ENCODE measurements at regions not wholly inside any gene's neighbourhood (a gene's known extent, or its start where the extent isn't known, plus 50 kb on each side); places are given as distances from the start of the nearest gene placed in this dataset.

DNA sequence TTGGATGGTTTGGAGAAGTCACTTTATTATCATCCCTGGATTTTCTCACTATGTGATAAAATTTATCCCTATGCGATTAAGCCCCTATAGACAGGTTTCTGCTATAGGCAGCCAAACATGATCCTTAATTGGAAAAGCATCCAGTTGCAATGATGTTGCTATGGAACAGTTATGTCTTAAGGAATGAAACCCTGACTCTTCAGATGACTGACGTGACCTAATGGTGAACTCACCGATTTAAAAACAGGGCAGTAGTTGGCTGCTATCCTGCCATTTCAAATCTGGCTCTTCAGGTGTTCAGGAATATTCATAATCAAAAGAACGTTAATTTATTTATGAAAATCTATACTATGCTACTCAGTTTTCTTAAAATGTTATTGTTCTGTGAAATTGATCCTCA, 106.8 kb upstream of the ROBO1 start:
- H3K4me1 ChIP-seq (ENCODE audit: control insufficient read depth in 4 of 4, insufficient read depth in 4 of 4, low read length in 3 of 4), result no peaks in the 10 kb centered on the region
- WGBS, result 72% methylated on average over 4 of the region's 4 CpGs
- TF ChIP-seq TAF1 (conservative IDR thresholded peaks at IDR 0.05), result no peak
- no peak for TF ChIP-seq YY1 (IDR thresholded peaks at IDR 0.05)
- TF ChIP-seq RXRA (IDR thresholded peaks at IDR 0.05), result no peak
- no peak for TF ChIP-seq HNF4A (conservative IDR thresholded peaks at IDR 0.05)
- no peak for TF ChIP-seq RAD21 (IDR thresholded peaks at IDR 0.05)
- TF ChIP-seq, protein P1, sequence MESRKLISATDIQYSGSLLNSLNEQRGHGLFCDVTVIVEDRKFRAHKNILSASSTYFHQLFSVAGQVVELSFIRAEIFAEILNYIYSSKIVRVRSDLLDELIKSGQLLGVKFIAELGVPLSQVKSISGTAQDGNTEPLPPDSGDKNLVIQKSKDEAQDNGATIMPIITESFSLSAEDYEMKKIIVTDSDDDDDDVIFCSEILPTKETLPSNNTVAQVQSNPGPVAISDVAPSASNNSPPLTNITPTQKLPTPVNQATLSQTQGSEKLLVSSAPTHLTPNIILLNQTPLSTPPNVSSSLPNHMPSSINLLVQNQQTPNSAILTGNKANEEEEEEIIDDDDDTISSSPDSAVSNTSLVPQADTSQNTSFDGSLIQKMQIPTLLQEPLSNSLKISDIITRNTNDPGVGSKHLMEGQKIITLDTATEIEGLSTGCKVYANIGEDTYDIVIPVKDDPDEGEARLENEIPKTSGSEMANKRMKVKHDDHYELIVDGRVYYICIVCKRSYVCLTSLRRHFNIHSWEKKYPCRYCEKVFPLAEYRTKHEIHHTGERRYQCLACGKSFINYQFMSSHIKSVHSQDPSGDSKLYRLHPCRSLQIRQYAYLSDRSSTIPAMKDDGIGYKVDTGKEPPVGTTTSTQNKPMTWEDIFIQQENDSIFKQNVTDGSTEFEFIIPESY (IDR thresholded peaks at IDR 0.05), result no peak
- TF ChIP-seq GABPA (IDR thresholded peaks at IDR 0.05 in 1 of 2, conservative IDR thresholded peaks at IDR 0.05 in 1 of 2), result no peak
- TF ChIP-seq JUND (IDR thresholded peaks at IDR 0.05), result no peak
- no peak for TF ChIP-seq SP1 (IDR thresholded peaks at IDR 0.05)
- TF ChIP-seq, protein P2, sequence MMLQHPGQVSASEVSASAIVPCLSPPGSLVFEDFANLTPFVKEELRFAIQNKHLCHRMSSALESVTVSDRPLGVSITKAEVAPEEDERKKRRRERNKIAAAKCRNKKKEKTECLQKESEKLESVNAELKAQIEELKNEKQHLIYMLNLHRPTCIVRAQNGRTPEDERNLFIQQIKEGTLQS (IDR thresholded peaks at IDR 0.05), result no peak
- TF ChIP-seq, protein P3, sequence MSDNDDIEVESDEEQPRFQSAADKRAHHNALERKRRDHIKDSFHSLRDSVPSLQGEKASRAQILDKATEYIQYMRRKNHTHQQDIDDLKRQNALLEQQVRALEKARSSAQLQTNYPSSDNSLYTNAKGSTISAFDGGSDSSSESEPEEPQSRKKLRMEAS (IDR thresholded peaks at IDR 0.05), result no peak
- TF ChIP-seq, protein P4, sequence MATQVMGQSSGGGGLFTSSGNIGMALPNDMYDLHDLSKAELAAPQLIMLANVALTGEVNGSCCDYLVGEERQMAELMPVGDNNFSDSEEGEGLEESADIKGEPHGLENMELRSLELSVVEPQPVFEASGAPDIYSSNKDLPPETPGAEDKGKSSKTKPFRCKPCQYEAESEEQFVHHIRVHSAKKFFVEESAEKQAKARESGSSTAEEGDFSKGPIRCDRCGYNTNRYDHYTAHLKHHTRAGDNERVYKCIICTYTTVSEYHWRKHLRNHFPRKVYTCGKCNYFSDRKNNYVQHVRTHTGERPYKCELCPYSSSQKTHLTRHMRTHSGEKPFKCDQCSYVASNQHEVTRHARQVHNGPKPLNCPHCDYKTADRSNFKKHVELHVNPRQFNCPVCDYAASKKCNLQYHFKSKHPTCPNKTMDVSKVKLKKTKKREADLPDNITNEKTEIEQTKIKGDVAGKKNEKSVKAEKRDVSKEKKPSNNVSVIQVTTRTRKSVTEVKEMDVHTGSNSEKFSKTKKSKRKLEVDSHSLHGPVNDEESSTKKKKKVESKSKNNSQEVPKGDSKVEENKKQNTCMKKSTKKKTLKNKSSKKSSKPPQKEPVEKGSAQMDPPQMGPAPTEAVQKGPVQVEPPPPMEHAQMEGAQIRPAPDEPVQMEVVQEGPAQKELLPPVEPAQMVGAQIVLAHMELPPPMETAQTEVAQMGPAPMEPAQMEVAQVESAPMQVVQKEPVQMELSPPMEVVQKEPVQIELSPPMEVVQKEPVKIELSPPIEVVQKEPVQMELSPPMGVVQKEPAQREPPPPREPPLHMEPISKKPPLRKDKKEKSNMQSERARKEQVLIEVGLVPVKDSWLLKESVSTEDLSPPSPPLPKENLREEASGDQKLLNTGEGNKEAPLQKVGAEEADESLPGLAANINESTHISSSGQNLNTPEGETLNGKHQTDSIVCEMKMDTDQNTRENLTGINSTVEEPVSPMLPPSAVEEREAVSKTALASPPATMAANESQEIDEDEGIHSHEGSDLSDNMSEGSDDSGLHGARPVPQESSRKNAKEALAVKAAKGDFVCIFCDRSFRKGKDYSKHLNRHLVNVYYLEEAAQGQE (IDR thresholded peaks at IDR 0.05), result no peak
- TF ChIP-seq FOXA1 (IDR thresholded peaks at IDR 0.05), result no peak
- no peak for TF ChIP-seq HNF4G (IDR thresholded peaks at IDR 0.05)
- TF ChIP-seq NR2F2 (IDR thresholded peaks at IDR 0.05), result no peak
- H3K36me3 ChIP-seq (ENCODE audit: control insufficient read depth in 4 of 4, insufficient read depth in 3 of 4, low read depth in 1 of 4, low read length in 3 of 4), result no peaks in the 10 kb centered on the region
- no peak overlapping the region for H3K9ac ChIP-seq (ENCODE audit: low read depth in 1 of 2, low read length in 2 of 2)
- H3K27me3 ChIP-seq (ENCODE audit: control insufficient read depth in 4 of 4, insufficient read depth in 4 of 4, low read length in 3 of 4), result no peaks in the 10 kb centered on the region
- no peak for DNase-seq (ENCODE audit: low spot score)
- peaks cover 0 to 8% (median 2%) of the 10 kb centered on the region in 4 donors for H3K9me3 ChIP-seq (ENCODE audit: control insufficient read depth in 4 of 4, low read length in 3 of 4)
- no peak overlapping the region for H3K27ac ChIP-seq (ENCODE audit: low read depth in 1 of 2, low read length in 2 of 2)
- H3K4me3 ChIP-seq (ENCODE audit: low read depth in 1 of 3, low read length in 3 of 3), result no peak overlapping the region

DNA sequence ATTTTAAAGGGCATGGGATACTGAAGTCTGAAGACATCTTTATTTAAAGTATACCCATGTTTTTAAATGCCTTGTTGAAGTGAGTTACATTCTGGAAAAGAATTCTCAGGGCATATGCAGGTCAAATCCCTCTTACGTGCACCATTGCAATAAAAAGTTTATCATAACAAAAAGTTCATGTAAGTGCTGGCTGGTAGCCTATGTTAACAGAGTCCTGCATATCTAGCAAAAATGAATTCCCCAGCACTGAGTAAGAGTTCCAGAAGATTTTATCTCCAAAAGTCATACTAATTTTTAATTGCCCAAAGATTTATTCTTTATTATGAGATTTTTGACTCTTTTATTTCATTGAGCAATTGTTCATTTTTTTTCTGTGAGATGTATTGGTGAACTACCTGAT, 104.7 kb upstream of the ROBO1 start:
- TF ChIP-seq GABPA (IDR thresholded peaks at IDR 0.05 in 1 of 2, conservative IDR thresholded peaks at IDR 0.05 in 1 of 2), result no peak
- TF ChIP-seq NR2F2 (IDR thresholded peaks at IDR 0.05), result no peak
- TF ChIP-seq, protein P4 (IDR thresholded peaks at IDR 0.05), result no peak
- no peak for TF ChIP-seq FOXA2 (IDR thresholded peaks at IDR 0.05)
- TF ChIP-seq SP1 (IDR thresholded peaks at IDR 0.05), result no peak
- no peak for TF ChIP-seq HNF4G (IDR thresholded peaks at IDR 0.05)
- TF ChIP-seq FOXA1 (IDR thresholded peaks at IDR 0.05), result no peak
- TF ChIP-seq EGR1 (IDR thresholded peaks at IDR 0.05; ENCODE audit: low read depth in 2 of 2), result no peak
- TF ChIP-seq YY1 (IDR thresholded peaks at IDR 0.05), result no peak
- TF ChIP-seq HNF4A (conservative IDR thresholded peaks at IDR 0.05), result no peak
- TF ChIP-seq RAD21 (IDR thresholded peaks at IDR 0.05), result no peak
- TF ChIP-seq, protein P2 (IDR thresholded peaks at IDR 0.05), result no peak
- no peak for TF ChIP-seq RXRA (IDR thresholded peaks at IDR 0.05)
- TF ChIP-seq, protein P1 (IDR thresholded peaks at IDR 0.05), result no peak
- TF ChIP-seq TAF1 (conservative IDR thresholded peaks at IDR 0.05), result no peak
- no peak for DNase-seq (ENCODE audit: low spot score)
- Histone ChIP-seq H3K4me1 (ENCODE audit: control insufficient read depth in 4 of 4, insufficient read depth in 4 of 4, low read length in 3 of 4) (no peaks in the 10 kb centered on the region), H3K36me3 (ENCODE audit: control insufficient read depth in 4 of 4, insufficient read depth in 3 of 4, low read depth in 1 of 4, low read length in 3 of 4) (no peaks in the 10 kb centered on the region), H3K9ac (ENCODE audit: low read depth in 1 of 2, low read length in 2 of 2) (no peak overlapping the region), H3K27ac (ENCODE audit: low read depth in 1 of 2, low read length in 2 of 2) (no peak overlapping the region), H3K9me3 (ENCODE audit: control insufficient read depth in 4 of 4, low read length in 3 of 4) (no peaks in the 10 kb centered on the region), H3K27me3 (ENCODE audit: control insufficient read depth in 4 of 4, insufficient read depth in 4 of 4, low read length in 3 of 4) (no peaks in the 10 kb centered on the region), H3K4me3 (ENCODE audit: low read depth in 1 of 3, low read length in 3 of 3) (no peak overlapping the region)
- 24% methylated on average over 1 of the region's 1 CpG for WGBS
